K562 (cell line): ENCODE measurements at regions not wholly inside any gene's neighbourhood (a gene's known extent, or its start where the extent isn't known, plus 50 kb on each side); places are given as distances from the start of the nearest gene placed in this dataset.

ENCODE experiments used
- ARHGAP35 ChIP-seq: fragments of 450-650 bp; IDR thresholded peaks from 2 replicates; pipeline ENCODE4 v1.6.1; 2018; ENCODE audit not compliant: partially characterized antibody
- CCAR2 ChIP-seq: fragments of 200-400 bp; formaldehyde crosslinking; IDR thresholded peaks from 2 replicates; pipeline ENCODE4 v1.6.1; 2017; ENCODE audit warnings: mild to moderate bottlenecking, low read depth, low read length
- CCNT2 ChIP-seq: IDR thresholded peaks from 2 replicates; pipeline ENCODE4 v1.6.1; 2011; ENCODE audit warnings: borderline replicate concordance, low read depth, mild to moderate bottlenecking, moderate library complexity, mixed read lengths, low read length; ENCODE audit not compliant: insufficient read length; ENCODE audit errors: extremely low read depth
- CHD4 ChIP-seq: fragments of 200-600 bp; sonication (generic); IDR thresholded peaks from 3 replicates; pipeline ENCODE4 v1.6.1; 2012; ENCODE audit warnings: low read depth, mild to moderate bottlenecking, mixed read lengths, low read length, inconsistent platforms; ENCODE audit not compliant: insufficient read depth, insufficient replicate concordance, poor library complexity, severe bottlenecking
- CREB1 ChIP-seq, 2 experiments: sonication (generic) in 1 of 2; formaldehyde crosslinking in 1 of 2; IDR thresholded peaks; 2 replicates each; pipeline versions ENCODE4 v1.6.1 to v1.8.0; 2012 to 2022; ENCODE audit warnings: inconsistent platforms in 1 of 2, mild to moderate bottlenecking in 1 of 2, missing genetic modification reagents in 1 of 2, moderate library complexity in 1 of 2
- CREB5 ChIP-seq: fragments of 250-450 bp; sonication (Bioruptor Pico); IDR thresholded peaks from 2 replicates; pipeline ENCODE4 v1.5.0; 2020; ENCODE audit warnings: mild to moderate bottlenecking
- DMBX1 ChIP-seq: fragments of 250-450 bp; sonication (Bioruptor Pico); IDR thresholded peaks from 2 replicates; pipeline ENCODE4 v1.8.0; 2022; ENCODE audit warnings: inconsistent platforms, mild to moderate bottlenecking, moderate library complexity, borderline replicate concordance
- DPF2 ChIP-seq: fragments of 450-650 bp; IDR thresholded peaks from 2 replicates; pipeline ENCODE4 v1.6.1; 2016
- FOXK2 ChIP-seq, 2 experiments: fragments of 450-650 bp; IDR thresholded peaks in 1 of 2; conservative IDR thresholded peaks in 1 of 2; 2 replicates each; pipeline ENCODE4 v1.6.1; 2016; ENCODE audit warnings: low read depth in 2 of 2, mild to moderate bottlenecking in 1 of 2
- IFI16 ChIP-seq: fragments of 250-450 bp; sonication (Bioruptor Pico); IDR thresholded peaks from 2 replicates; pipeline ENCODE4 v2.1.2; 2022; ENCODE audit warnings: mild to moderate bottlenecking, inconsistent platforms
- PCBP1 ChIP-seq: fragments of 200-400 bp; formaldehyde crosslinking; IDR thresholded peaks from 2 replicates; pipeline ENCODE4 v1.6.1; 2018; ENCODE audit warnings: mild to moderate bottlenecking, low read depth, low read length; ENCODE audit not compliant: poor library complexity, severe bottlenecking
- PRPF4 ChIP-seq: fragments of 200-400 bp; formaldehyde crosslinking; IDR thresholded peaks from one replicate; pipeline ENCODE4 v1.6.1; 2017; ENCODE audit warnings: low read length, low read depth, mild to moderate bottlenecking; ENCODE audit not compliant: insufficient read depth, poor library complexity, severe bottlenecking
- PTTG1 ChIP-seq: fragments of 450-650 bp; IDR thresholded peaks from 2 replicates; pipeline ENCODE4 v1.6.1; 2016; ENCODE audit warnings: low read depth, mild to moderate bottlenecking, missing genetic modification characterization, missing compliant biosample characterization
- RNF2 ChIP-seq: sonication (generic); IDR thresholded peaks from 2 replicates; pipeline ENCODE4 v1.6.1; 2016
- TEAD2 ChIP-seq: fragments of 450-650 bp; IDR thresholded peaks from 2 replicates; pipeline ENCODE4 v1.6.1; 2016; ENCODE audit warnings: missing genetic modification characterization, control low read depth, missing compliant biosample characterization
- TF ChIP-seq, protein P1 (sequence below): conservative IDR thresholded peaks from 2 replicates; pipeline ENCODE4 v1.6.1; 2011; ENCODE audit warnings: low read depth, mild to moderate bottlenecking, low read length; ENCODE audit not compliant: control insufficient read depth

GRCh38 chr2:216768908-216769411 lies 73.6 kb upstream of the IGFBP5 start (continued):
- TF ChIP-seq PCBP1 (no peak), CCNT2 (peak; percentile 78), DMBX1 (CRISPR knock-in tag) (no peak), IFI16 (CRISPR knock-in tag) (no peak), RNF2 (no peak), CCAR2 (no peak), DPF2 (peak; percentile 46; the same call in 1 of the 2 replicates), PTTG1 (tag) (no peak), CHD4 (no peak), PRPF4 (no peak), ARHGAP35 (no peak), TEAD2 (tag) (no peak), CREB5 (CRISPR knock-in tag) (no peak), FOXK2 (conservative IDR thresholded peaks at IDR 0.05 in 1 of 2, IDR thresholded peaks at IDR 0.05 in 1 of 2; ENCODE audit: low read depth in 2 of 2) (0 out of 4 replicates have a peak, but pooled peaks of 1 of the 2 experiments have one; percentile 24), CREB1 (IDR thresholded peaks at IDR 0.05) (no peak), CREB1 (CRISPR knock-in tag; IDR thresholded peaks at IDR 0.05) (no peak)
- TF ChIP-seq, protein P1, sequence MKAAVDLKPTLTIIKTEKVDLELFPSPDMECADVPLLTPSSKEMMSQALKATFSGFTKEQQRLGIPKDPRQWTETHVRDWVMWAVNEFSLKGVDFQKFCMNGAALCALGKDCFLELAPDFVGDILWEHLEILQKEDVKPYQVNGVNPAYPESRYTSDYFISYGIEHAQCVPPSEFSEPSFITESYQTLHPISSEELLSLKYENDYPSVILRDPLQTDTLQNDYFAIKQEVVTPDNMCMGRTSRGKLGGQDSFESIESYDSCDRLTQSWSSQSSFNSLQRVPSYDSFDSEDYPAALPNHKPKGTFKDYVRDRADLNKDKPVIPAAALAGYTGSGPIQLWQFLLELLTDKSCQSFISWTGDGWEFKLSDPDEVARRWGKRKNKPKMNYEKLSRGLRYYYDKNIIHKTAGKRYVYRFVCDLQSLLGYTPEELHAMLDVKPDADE: no peak
